Dendritic cell treated with granulocyte-macrophage colony-stimulating factor and Interleukin-4, amounts not matched to agents 40 ng/mL and 50 ng/mL, for 4 days (primary cell): ENCODE measurements at regions not wholly inside any gene's neighbourhood (a gene's known extent, or its start where the extent isn't known, plus 50 kb on each side); places are given as distances from the start of the nearest gene placed in this dataset.

Experiments
- H3K27ac Mint-ChIP-seq: one replicate; pipeline ENCODE4 v1.8.0; 2022; ENCODE audit warnings: mild to moderate bottlenecking, mixed read lengths
- H3K27me3 Mint-ChIP-seq: one replicate; pipeline ENCODE4 v1.8.0; 2022; ENCODE audit warnings: mild to moderate bottlenecking, mixed read lengths
- H3K36me3 Mint-ChIP-seq: one replicate; pipeline ENCODE4 v1.8.0; 2022; ENCODE audit warnings: low read depth, mixed read lengths
- H3K4me1 Mint-ChIP-seq: one replicate; pipeline ENCODE4 v1.8.0; 2022; ENCODE audit warnings: low read depth, mixed read lengths
- H3K4me3 Mint-ChIP-seq: one replicate; pipeline ENCODE4 v1.8.0; 2022; ENCODE audit warnings: mild to moderate bottlenecking, moderate library complexity, mixed read lengths
- H3K9me3 Mint-ChIP-seq: one replicate; pipeline ENCODE4 v1.8.0; 2022; ENCODE audit warnings: mixed read lengths
- intact Hi-C: fragments of 100-400 bp; cut with micrococcal nuclease; formaldehyde crosslinking; loops from one replicate; pipeline ENCODE4 v1.15.0; 2022

- no peaks in the 10 kb centered on the region for H3K9me3 Mint-ChIP-seq
- H3K27me3 Mint-ChIP-seq: no peaks in the 10 kb centered on the region
- H3K4me3 Mint-ChIP-seq: no peak overlapping the region
- H3K4me1 Mint-ChIP-seq: no peaks in the 10 kb centered on the region
- no peaks in the 10 kb centered on the region for H3K36me3 Mint-ChIP-seq
- no peak overlapping the region for H3K27ac Mint-ChIP-seq
- intact Hi-C loops: no loop called here
Measured at GRCh38 chr9:78542491-78543181, 245.7 kb downstream of the PSAT1 start.

DNA sequence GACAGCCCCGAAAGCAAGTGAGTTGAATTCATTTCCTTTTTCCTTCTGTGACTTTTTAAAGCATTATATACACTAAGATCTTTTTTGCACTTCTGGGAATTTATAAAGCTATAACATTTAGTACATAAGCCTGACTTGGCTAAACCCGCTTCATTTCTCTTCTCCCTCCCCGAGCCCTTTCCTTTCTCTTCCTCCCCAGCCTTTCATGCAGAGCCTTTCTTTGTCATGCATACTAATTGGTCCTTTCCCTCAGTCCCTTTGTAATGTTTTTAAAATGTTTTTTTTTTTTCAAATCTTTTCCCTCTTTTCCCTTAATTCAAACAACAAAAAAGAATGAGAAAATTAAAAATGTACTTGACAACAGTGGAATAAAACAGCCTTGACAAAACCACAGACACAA lies 246.4 kb downstream of the PSAT1 start:
- no peaks in the 10 kb centered on the region for H3K9me3 Mint-ChIP-seq

DNA sequence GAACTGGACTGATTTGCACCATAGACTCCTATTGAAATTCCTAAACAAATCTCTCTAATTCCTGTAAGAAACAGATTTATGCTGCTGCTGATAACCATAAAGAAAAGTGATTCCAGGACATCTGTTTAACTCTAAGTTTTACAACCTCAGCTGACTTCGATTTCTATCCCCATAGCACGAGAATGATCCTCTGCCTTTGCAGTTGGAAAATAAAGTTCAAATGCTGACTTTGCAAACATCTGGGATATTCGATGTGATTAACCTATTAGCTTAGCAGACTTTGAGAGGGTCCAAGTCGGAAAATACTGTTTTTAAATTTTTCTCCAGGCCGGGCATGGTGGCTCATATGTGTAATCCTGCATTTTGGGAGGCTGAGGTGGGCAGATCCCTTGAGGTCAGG lies 247.3 kb downstream of the PSAT1 start:
- intact Hi-C loops: no loop called here
- no peak overlapping the region for H3K4me3 Mint-ChIP-seq
- no peaks in the 10 kb centered on the region for H3K4me1 Mint-ChIP-seq
- no peaks in the 10 kb centered on the region for H3K9me3 Mint-ChIP-seq
- H3K36me3 Mint-ChIP-seq: no peaks in the 10 kb centered on the region
- H3K27me3 Mint-ChIP-seq: no peaks in the 10 kb centered on the region
- no peak overlapping the region for H3K27ac Mint-ChIP-seq

More for the DNA sequence above, 246.4 kb downstream of the PSAT1 start:
- Mint-ChIP-seq H3K4me1 (no peaks in the 10 kb centered on the region), H3K27me3 (no peaks in the 10 kb centered on the region), H3K4me3 (no peak overlapping the region), H3K36me3 (no peaks in the 10 kb centered on the region), H3K27ac (no peak overlapping the region)
- intact Hi-C loops: no loop called here

DNA sequence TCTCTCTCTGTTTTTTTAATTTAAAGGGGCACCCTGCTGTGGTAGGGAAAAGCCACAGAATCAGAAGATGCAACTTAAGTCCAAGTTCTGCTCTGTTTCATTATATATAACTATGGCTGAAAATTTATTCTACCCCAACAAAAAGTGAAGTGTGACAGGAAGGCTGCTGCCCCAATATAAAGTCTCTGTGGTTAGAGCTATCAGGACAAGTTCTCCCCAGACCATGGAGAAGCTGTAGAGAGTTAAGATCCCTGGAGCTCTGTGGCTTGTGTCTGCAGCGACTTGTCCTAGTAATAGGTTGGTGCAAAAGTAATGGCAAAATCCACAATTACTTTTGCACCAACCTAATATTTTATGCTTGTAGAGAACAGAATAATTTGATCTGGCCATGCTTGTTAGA lies 250.9 kb downstream of the PSAT1 start:
- Mint-ChIP-seq H3K4me3 (no peak overlapping the region), H3K9me3 (no peaks in the 10 kb centered on the region), H3K36me3 (no peaks in the 10 kb centered on the region), H3K4me1 (no peaks in the 10 kb centered on the region), H3K27me3 (no peaks in the 10 kb centered on the region), H3K27ac (no peak overlapping the region)
- intact Hi-C loops: no loop called here

- intact Hi-C loops: no loop called here
- no peaks in the 10 kb centered on the region for H3K36me3 Mint-ChIP-seq
- H3K9me3 Mint-ChIP-seq: no peaks in the 10 kb centered on the region
Measured at GRCh38 chr9:78548670-78549069, 251.7 kb downstream of the PSAT1 start.

DNA sequence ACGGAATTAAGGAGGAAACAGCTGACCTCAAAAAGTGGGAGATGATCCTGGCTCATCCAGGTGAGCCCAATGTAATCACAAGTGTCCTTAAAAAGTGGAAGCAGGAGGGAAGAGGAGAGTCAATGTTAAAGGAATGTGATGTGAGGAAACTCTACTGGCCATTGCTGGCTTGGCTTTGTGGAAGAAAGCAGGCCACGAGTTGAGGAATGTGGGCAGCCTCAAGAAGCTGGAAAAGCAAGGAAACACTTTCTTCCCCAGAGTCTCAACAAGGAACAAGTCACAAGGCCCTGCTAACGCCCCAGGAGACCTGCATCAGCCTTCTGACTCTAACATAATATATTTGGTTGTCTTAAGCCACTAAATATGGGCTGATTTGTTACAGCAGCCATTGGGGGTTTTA lies 252.8 kb downstream of the PSAT1 start:
- intact Hi-C loops: no loop called here
- Mint-ChIP-seq H3K27ac (no peak overlapping the region), H3K27me3 (no peaks in the 10 kb centered on the region), H3K9me3 (no peaks in the 10 kb centered on the region), H3K36me3 (no peaks in the 10 kb centered on the region), H3K4me3 (no peak overlapping the region), H3K4me1 (no peaks in the 10 kb centered on the region)

More at GRCh38 chr9:78548670-78549069, 251.7 kb downstream of the PSAT1 start:
- Mint-ChIP-seq H3K27ac (no peak overlapping the region), H3K27me3 (no peaks in the 10 kb centered on the region), H3K4me3 (no peak overlapping the region), H3K4me1 (no peaks in the 10 kb centered on the region)

DNA sequence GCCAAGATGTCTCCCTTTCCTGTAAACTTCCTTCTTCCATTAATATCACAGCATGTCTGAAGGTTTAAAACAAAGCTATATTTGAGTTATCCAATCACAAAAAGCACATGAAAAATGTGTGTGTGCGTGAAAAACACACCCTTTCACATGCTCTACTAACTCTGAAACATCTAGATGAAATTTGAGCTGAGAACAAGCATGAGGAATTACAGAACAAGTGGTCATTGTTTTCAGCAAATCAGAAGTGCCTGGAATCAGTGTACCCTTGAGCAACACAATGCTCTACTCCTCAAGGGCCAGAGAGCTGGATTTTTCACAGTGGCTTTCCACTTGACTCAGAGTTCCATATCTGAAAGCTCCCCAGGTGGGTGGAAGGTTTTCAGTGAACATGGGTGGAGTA lies 255.9 kb downstream of the PSAT1 start:
- Mint-ChIP-seq H3K36me3 (no peaks in the 10 kb centered on the region), H3K4me3 (no peak overlapping the region), H3K27ac (no peak overlapping the region), H3K4me1 (no peaks in the 10 kb centered on the region), H3K27me3 (no peaks in the 10 kb centered on the region), H3K9me3 (no peaks in the 10 kb centered on the region)
- intact Hi-C loops: no loop called here

DNA sequence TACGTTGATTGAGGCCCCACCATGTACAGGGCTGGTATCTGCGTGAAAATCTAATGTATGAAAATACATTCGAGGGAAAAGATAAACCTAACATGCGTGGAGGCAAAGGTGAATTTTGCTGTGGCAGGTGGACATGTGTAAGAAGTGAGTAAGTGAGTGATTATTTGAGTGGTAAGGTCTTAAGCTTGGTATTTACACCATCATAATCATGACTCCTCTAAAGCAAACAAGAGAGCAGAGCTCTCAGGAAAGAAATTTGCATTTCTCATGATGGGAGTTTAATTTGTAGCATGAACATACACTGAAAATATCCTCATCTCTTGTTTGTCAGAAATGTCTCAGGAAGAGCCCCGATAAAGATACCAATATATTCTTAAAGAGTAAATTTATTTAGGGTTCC lies 260.6 kb downstream of the PSAT1 start:
- Mint-ChIP-seq H3K27ac (no peak overlapping the region), H3K4me3 (no peak overlapping the region), H3K4me1 (no peaks in the 10 kb centered on the region), H3K27me3 (no peaks in the 10 kb centered on the region), H3K36me3 (no peaks in the 10 kb centered on the region), H3K9me3 (no peaks in the 10 kb centered on the region)
- intact Hi-C loops: no loop called here

GRCh38 chr9:78559449-78559885 lies 262.5 kb downstream of the PSAT1 start:
- H3K27ac Mint-ChIP-seq: no peak overlapping the region
- H3K4me3 Mint-ChIP-seq: no peak overlapping the region
- H3K9me3 Mint-ChIP-seq: no peaks in the 10 kb centered on the region
- H3K36me3 Mint-ChIP-seq: no peaks in the 10 kb centered on the region
- intact Hi-C loops: no loop called here
- H3K4me1 Mint-ChIP-seq: no peaks in the 10 kb centered on the region
- no peaks in the 10 kb centered on the region for H3K27me3 Mint-ChIP-seq

GRCh38 chr9:78562021-78562420 lies 265.1 kb downstream of the PSAT1 start:
- intact Hi-C loops: no loop called here
- H3K27ac Mint-ChIP-seq: no peak overlapping the region
- H3K36me3 Mint-ChIP-seq: no peaks in the 10 kb centered on the region
- no peak overlapping the region for H3K4me3 Mint-ChIP-seq
- H3K27me3 Mint-ChIP-seq: no peaks in the 10 kb centered on the region
- H3K4me1 Mint-ChIP-seq: no peaks in the 10 kb centered on the region
- no peaks in the 10 kb centered on the region for H3K9me3 Mint-ChIP-seq

- Mint-ChIP-seq H3K9me3 (no peaks in the 10 kb centered on the region), H3K27me3 (no peaks in the 10 kb centered on the region), H3K27ac (no peak overlapping the region), H3K36me3 (no peaks in the 10 kb centered on the region), H3K4me1 (no peaks in the 10 kb centered on the region), H3K4me3 (no peak overlapping the region)
- intact Hi-C loops: no loop called here
Measured at GRCh38 chr9:78563269-78563668, 266.3 kb downstream of the PSAT1 start.

DNA sequence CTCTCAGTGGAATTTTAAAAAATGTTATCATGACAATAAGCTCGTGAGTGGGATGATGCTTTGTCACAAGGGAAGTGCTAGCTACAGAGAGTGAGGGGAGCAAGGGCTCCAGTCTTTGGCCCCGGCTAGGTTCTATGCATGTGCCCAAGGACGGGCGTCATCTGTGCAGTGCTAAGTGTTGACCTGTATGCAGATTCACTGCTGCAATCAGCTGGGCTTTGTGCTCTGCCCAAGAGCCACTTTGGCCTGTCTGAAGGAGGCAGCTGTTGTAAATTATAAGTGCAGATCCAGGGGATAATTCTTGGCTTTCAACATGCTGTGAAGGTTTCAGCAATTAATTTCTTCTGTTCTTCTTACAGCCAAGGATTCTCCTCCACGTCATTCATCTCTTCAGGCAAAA lies 268.6 kb downstream of the PSAT1 start:
- intact Hi-C loops: no loop called here
- H3K4me3 Mint-ChIP-seq: no peak overlapping the region
- H3K27ac Mint-ChIP-seq: no peak overlapping the region
- H3K9me3 Mint-ChIP-seq: no peaks in the 10 kb centered on the region
- no peaks in the 10 kb centered on the region for H3K27me3 Mint-ChIP-seq
- no peaks in the 10 kb centered on the region for H3K4me1 Mint-ChIP-seq
- no peaks in the 10 kb centered on the region for H3K36me3 Mint-ChIP-seq

GRCh38 chr9:78566521-78566920 lies 269.6 kb downstream of the PSAT1 start:
- intact Hi-C loops: no loop called here
- no peak overlapping the region for H3K27ac Mint-ChIP-seq
- no peaks in the 10 kb centered on the region for H3K27me3 Mint-ChIP-seq
- H3K36me3 Mint-ChIP-seq: no peaks in the 10 kb centered on the region
- H3K9me3 Mint-ChIP-seq: no peaks in the 10 kb centered on the region
- no peaks in the 10 kb centered on the region for H3K4me1 Mint-ChIP-seq
- no peak overlapping the region for H3K4me3 Mint-ChIP-seq

DNA sequence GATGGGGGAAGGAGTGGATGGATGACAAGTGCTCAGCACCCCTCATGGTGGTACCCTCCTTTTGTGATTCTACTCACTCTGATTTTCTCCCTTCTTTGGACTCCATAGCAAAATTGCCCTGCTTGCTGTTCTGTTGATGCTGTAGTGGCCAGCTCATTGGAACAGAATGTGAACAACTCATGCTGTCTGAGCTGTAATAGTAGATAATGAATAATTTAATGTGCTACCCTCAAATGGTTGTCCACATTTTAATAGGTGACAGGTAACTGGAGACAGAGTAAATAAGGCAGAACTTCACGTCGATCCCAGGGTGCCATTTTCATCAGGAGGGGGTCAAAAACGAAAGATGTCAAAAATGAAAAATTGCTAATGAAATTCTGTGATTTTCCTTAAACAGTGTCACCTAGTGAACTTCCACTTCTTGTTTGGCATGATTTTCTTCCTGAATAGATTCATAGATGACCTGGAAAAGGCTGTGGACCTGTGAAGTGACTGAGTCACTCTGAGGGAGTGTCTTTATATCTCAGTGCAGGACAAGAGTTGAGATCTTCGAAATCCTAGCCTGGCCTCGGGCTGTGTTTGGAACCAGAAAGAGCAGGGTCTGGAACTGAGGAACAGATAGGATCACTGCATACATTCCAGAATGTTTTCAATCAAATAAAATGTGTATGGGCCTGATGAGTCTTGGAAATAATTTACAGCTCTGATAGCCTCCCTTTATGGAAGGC lies 270.2 kb downstream of the PSAT1 start:
- H3K4me3 Mint-ChIP-seq: no peak overlapping the region
- no peaks in the 10 kb centered on the region for H3K9me3 Mint-ChIP-seq
- intact Hi-C loops: no loop called here
- no peak overlapping the region for H3K27ac Mint-ChIP-seq
- no peaks in the 10 kb centered on the region for H3K27me3 Mint-ChIP-seq
- H3K36me3 Mint-ChIP-seq: no peaks in the 10 kb centered on the region
- no peaks in the 10 kb centered on the region for H3K4me1 Mint-ChIP-seq

DNA sequence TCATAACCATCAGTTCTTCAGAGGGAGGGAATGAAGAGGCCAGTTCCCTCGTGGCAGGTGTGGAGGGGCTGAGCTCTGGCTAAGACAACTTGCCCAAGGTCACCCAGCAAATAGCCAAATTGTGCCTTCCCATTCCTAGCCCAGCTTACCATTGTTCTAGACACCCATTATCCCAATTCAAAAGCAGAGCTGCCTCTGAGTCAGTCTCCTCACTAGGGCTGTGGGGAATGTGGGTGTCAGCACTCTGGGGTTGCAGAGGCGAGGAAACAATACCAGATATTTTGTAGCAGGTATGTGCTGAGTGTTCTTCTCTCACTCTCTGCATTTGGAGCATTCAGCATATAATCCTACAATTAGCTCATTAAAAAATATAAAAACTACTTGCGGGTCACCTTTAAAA lies 270.8 kb downstream of the PSAT1 start:
- no peaks in the 10 kb centered on the region for H3K36me3 Mint-ChIP-seq
- no peak overlapping the region for H3K4me3 Mint-ChIP-seq
- no peaks in the 10 kb centered on the region for H3K4me1 Mint-ChIP-seq
- H3K27me3 Mint-ChIP-seq: no peaks in the 10 kb centered on the region
- no peaks in the 10 kb centered on the region for H3K9me3 Mint-ChIP-seq
- intact Hi-C loops: no loop called here
- no peak overlapping the region for H3K27ac Mint-ChIP-seq
